ENCODE measurements at regions not wholly inside any gene's neighbourhood (a gene's known extent, or its start where the extent isn't known, plus 50 kb on each side); places are given as distances from the start of the nearest gene placed in this dataset.

GRCh38 chr6:80439721-80440470, 333.4 kb downstream of the BCKDHB start:
- Mint-ChIP-seq H3K36me3 (ENCODE audit: low read depth) (peaks cover 4% of the 10 kb centered on the region; the same call in 2 of the 3 replicates), H3K9me3 (no peaks in the 10 kb centered on the region; the same call in 2 of the 3 replicates), H3K4me3 (no peak overlapping the region), H3K27ac (no peak overlapping the region; the same call in 1 of the 2 replicates), H3K4me1 (peaks cover 6% of the 10 kb centered on the region; the same call in 2 of the 3 replicates), H3K27me3 (ENCODE audit: insufficient read depth, low read depth, poor library complexity) (no peaks in the 10 kb centered on the region)
- Histone ChIP-seq H3K4me3 (no peak overlapping the region), H2AFZ (no peak overlapping the region), H3K9me2 (ENCODE audit: insufficient read depth) (no peaks in the 10 kb centered on the region), H3K4me1 (ENCODE audit: insufficient read depth) (peaks cover 27% of the 10 kb centered on the region), H3K27me3 (ENCODE audit: insufficient read depth) (no peaks in the 10 kb centered on the region), H3F3A (replicated peaks; ENCODE audit: low read depth) (no peaks in the 10 kb centered on the region), H3K36me3 (ENCODE audit: insufficient read depth) (no peaks in the 10 kb centered on the region), H3K4me2 (no peak overlapping the region), H3K27ac (ENCODE audit: low read depth) (no peak overlapping the region), H4K20me1 (replicated peaks; ENCODE audit: insufficient read depth) (no peaks in the 10 kb centered on the region), H3K79me2 (replicated peaks; ENCODE audit: insufficient read depth) (no peaks in the 10 kb centered on the region)
- TF ChIP-seq EZH2phosphoT487 (IDR thresholded peaks at IDR 0.05; ENCODE audit: unreplicated experiment) = no peak
- ATAC-seq (no peak), DNase-seq (ENCODE audit: low spot score) (no peak)

- Histone ChIP-seq H2AFZ (no peak overlapping the region), H3K4me2 (no peak overlapping the region), H3K4me1 (ENCODE audit: insufficient read depth) (peaks cover 27% of the 10 kb centered on the region), H3K27me3 (ENCODE audit: insufficient read depth) (no peaks in the 10 kb centered on the region), H3K9me2 (ENCODE audit: insufficient read depth) (no peaks in the 10 kb centered on the region), H4K20me1 (replicated peaks; ENCODE audit: insufficient read depth) (no peaks in the 10 kb centered on the region), H3K36me3 (ENCODE audit: insufficient read depth) (no peaks in the 10 kb centered on the region), H3F3A (replicated peaks; ENCODE audit: low read depth) (no peaks in the 10 kb centered on the region), H3K27ac (ENCODE audit: low read depth) (no peak overlapping the region; the same call in 1 of the 2 replicates), H3K79me2 (replicated peaks; ENCODE audit: insufficient read depth) (no peaks in the 10 kb centered on the region), H3K4me3 (no peak overlapping the region)
- ATAC-seq (no peak; the same call in 2 of the 3 replicates), DNase-seq (ENCODE audit: low spot score) (peak; percentile 36)
- 0 out of 2 replicates have a peak overlapping the region, but pooled peaks have one; percentile 9 for H3K27ac Mint-ChIP-seq
- H3K4me1 Mint-ChIP-seq = peaks cover 8% of the 10 kb centered on the region; the same call in 2 of the 3 replicates
- no peaks in the 10 kb centered on the region; the same call in 2 of the 3 replicates for H3K36me3 Mint-ChIP-seq (ENCODE audit: low read depth)
- no peak overlapping the region for H3K4me3 Mint-ChIP-seq
- H3K9me3 Mint-ChIP-seq = no peaks in the 10 kb centered on the region
- H3K27me3 Mint-ChIP-seq (ENCODE audit: insufficient read depth, low read depth, poor library complexity) = no peaks in the 10 kb centered on the region
- no peak for TF ChIP-seq JUNB (IDR thresholded peaks at IDR 0.05; ENCODE audit: unreplicated experiment)
- no peak for TF ChIP-seq ZNF331 (CRISPR knock-in tag; IDR thresholded peaks at IDR 0.05; ENCODE audit: low read depth)
- no peak for TF ChIP-seq STAT1 (IDR thresholded peaks at IDR 0.05; ENCODE audit: unreplicated experiment)
- no peak for TF ChIP-seq ZNF114 (CRISPR knock-in tag; IDR thresholded peaks at IDR 0.05)
- no peak for TF ChIP-seq NANOG (IDR thresholded peaks at IDR 0.05; ENCODE audit: borderline replicate concordance)
- TF ChIP-seq REST (IDR thresholded peaks at IDR 0.05; ENCODE audit: unreplicated experiment) = no peak
- no peak for TF ChIP-seq POLR2AphosphoS5 (IDR thresholded peaks at IDR 0.05; ENCODE audit: low read depth)
- no peak for TF ChIP-seq EZH2 (IDR thresholded peaks at IDR 0.05; ENCODE audit: low read depth, unreplicated experiment)
- no peak for TF ChIP-seq ETS1 (IDR thresholded peaks at IDR 0.05)
These were observed 332.3 kb downstream of the BCKDHB start for GRCh38 chr6:80438772-80439171.

Measured in GM23338 (cell line).